SK-N-DZ (cell line): ENCODE measurements at regions not wholly inside any gene's neighbourhood (a gene's known extent, or its start where the extent isn't known, plus 50 kb on each side); places are given as distances from the start of the nearest gene placed in this dataset.

Source experiments
- DNase-seq: peaks from one replicate; pipeline ENCODE4 v3.0.0-alpha.2; 2015; ENCODE audit warnings: low spot score

DNA sequence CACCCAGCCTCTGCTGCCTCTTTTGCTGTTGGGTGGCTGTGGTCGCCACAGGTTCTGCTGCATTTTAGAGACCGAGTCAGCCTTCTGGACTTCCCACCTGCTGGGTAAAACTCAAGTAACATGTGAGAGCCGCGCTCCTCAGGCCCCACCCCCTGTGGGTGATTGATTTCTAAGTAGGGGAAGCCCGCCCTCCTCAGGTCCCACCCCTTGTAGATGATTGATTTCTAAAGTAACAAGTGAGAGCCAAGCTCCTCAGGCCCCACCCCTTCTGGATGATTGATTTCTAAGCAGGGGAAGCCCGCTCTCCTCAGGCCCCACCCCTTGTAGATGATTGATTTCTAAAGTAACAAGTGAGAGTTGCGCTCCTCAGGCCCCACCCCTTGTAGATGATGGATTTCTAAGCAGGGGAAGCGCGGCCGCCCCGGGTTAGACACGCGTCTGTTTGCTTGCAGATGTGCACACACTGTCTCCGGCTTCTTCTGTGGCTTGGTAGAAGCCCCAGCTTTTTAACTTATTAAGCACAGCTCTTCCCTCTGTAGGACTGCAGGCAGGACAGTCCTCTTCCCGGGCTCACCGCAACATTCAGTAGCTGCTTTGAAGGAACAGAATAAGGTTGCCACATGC lies 83.4 kb downstream of the FAM43A start:
- peak; percentile 97 for DNase-seq

DNA sequence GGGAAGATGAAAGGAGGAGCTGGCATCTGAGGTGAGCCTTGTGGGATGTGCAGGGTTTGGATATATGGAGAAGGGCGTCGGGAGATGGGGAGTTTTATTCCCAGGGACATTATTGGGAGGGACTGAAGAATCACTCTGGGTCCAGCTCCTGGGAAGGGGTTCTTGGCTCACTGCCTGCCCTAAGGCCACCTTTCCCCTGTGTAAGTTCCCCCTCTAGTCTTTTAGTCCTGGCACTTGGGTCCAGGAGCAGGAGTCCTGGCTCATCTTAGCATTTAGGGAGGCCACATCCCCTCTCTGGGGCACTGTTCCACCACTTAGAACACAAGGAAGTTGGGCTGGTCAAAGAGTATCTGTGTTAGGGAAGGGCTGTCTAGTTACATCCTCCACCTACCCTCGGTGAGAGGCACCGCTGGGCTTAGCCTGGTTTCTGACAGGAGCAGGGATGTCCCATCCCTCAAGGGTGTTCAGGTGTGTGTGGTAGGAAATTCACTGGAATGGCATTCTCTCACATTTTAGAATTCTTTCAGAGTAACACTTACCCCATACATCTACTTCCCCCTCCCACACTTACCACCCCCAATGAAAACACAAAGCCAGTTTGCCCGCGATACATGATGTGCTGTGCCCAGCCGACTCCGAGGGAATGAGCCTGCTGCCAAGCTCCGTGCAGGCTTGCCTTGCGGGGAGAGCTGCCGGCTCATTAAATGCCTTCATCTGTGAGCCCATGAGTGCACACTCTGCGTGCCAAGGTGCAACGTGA lies 86.7 kb downstream of the FAM43A start:
- DNase-seq = no peak

DNA sequence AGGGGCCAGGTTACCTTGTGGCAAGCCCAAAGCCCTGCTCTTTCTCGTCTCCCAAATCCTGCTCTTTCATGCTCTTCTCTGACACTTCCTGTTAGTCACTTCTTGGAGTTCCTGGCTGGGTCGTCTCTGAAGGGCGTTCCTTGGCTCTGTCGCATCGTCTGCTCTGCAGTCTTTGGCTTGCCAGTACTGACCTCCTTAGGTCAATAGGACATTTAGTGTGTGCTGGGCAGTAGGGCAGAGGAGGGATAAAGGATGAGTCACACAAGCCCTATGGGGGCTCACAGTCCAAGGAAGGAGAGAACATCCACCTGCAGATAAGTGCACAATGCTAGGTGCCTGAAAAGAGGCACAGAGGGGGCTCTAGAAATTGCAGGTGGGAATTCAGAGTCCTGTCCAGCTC lies 87.5 kb downstream of the FAM43A start:
- no peak for DNase-seq

DNA sequence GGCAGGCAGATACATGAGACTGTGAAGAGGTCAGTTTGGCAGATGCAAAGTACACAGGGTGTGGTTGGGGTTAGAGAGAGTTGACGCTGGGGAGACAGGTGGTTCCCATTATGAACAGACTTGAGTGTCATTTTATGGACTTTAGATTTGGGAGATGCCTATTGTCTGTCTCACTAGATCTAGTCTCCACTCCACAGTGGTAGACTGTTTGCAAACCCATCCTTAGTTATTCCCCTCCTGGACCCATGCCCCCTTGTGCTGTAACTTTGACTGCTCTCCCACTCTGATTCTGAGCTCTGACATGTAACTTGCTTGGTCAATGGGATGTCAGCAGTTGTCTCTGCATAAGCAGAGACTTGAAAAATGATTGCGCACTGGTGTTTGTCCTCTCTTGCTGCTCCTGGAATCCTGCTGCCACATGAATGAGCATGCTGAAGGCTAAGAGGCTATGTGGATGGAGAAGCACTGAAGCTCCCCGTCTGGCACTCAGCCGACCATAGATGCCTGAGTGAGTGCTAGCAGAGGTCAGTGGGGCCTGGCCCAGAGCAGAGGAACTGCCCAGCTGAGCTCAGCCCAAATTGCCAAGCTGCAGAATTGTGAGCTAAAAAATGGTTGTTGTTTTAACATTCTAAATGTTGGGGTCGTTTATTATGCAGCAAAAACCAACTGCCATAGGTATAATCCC lies 88.2 kb downstream of the FAM43A start:
- no peak for DNase-seq

DNA sequence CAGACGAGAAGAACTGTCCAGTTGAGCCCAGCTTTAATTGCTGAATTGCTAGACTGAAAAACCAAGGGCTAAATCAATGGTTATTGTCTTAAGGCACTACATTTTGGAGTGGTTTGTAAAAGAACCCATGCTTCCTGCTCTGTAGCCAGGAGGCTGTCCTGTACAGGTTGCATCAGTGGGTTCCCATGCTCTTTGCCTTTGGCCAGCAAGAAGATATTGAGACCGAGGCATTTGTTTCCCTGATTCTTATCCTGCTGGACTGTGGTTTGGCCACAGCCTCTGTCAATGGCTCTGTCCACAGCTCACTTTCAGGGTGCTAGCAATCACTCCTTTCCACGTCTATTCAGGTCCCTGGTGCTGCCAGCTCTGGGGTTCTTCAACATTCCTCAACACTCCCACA lies 89.6 kb downstream of the FAM43A start:
- DNase-seq = no peak

DNA sequence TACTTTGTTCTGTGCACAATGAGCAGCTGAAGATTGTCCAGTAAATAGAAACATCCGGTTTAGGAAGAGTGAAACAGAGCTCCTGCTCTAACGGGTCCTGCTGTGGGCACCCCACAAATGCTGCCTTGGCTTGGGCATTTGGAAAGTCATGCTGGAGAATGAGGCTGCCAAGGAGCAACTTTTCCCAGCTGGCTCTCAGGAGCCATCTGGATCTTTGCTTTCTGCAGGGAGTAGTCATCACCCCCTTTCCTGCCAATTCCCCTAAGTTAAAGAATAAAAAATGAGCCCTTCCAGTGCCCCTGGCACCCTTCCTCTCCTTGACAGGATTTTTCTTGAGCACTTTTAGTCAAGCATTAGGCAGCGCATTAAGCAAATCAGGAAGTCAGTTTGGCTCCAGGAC lies 90.0 kb downstream of the FAM43A start:
- DNase-seq = no peak

DNA sequence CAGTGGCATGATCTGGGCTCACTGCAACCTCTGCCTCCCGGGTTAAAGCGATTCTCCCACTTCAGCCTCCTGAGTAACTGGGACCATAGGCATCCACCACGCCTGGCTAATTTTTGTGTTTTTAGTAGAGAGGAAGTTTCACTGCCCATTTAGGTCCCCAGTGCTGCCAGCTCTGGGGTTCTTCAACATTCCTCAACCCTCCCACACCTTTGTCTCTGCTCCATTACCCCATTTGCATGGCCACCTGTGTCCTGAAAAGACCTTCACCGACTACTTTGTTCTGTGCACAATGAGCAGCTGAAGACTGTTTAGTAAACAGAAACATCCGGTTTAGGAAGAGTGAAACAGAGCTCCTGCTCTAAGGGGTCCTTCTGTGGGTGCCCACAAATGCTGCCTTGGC lies 92.0 kb downstream of the FAM43A start:
- DNase-seq = no peak

DNA sequence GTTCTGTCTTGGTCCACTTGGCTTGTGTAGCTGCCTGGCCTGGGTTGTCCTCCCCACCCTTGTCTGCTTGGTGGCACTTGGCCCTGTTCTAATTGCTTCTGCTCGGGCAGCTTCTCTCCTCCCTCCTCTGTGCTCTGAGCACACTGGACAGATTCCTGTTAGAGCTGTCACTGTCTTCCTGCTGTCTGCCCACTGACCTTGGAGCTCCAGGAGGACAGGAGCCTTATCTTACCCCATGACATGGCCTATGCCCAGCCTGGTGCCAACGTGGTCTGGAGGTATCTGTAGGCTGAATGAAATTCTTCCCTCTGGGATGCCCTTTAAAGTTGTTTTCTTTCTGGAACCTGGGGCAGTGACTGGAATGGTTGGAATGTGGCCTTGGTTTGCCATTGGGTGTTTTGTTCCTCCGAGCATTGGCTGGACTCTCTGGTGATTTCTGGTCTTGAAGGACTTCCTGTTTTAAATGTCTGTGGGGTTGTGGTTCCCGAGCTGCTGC lies 94.1 kb downstream of the FAM43A start:
- DNase-seq = no peak

DNA sequence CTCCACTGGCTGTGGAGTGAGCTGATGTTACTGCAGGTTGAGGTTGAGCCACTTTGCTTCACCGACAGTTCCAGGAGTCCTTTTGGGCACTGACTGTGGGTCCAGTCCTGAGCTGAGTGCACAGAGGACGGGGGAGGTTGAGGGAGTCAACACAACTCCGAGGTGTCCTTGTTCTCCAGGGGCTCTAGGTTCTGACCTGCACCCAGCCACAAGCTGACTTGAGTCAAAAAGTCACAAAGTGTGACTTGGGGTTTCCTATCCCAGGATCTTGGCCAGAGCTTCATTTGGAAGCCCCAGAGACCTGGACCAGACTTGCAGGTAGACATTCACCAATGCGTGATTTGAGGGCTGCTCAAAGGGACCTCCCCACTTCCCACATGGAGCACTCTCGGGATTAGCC lies 95.0 kb downstream of the FAM43A start:
- DNase-seq = no peak

DNA sequence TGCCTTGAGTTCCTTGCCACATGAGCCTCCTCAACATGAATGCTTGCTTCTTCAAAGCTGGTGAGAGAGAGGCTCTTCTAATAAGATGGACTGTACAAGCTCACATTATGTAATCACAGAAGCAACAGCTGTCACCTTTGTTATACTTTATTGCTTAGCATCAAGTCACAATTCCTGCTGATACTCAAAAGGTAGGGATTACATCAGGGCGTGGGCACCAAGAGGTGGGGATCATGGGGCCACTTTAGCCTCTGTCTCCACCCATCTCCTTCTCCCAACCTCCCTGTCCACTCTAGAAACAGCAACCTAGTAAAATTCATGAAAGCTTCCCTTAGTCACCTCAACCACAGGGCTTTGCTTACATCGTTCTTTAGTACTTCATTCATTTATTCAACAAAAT lies 95.9 kb downstream of the FAM43A start:
- DNase-seq = no peak

DNA sequence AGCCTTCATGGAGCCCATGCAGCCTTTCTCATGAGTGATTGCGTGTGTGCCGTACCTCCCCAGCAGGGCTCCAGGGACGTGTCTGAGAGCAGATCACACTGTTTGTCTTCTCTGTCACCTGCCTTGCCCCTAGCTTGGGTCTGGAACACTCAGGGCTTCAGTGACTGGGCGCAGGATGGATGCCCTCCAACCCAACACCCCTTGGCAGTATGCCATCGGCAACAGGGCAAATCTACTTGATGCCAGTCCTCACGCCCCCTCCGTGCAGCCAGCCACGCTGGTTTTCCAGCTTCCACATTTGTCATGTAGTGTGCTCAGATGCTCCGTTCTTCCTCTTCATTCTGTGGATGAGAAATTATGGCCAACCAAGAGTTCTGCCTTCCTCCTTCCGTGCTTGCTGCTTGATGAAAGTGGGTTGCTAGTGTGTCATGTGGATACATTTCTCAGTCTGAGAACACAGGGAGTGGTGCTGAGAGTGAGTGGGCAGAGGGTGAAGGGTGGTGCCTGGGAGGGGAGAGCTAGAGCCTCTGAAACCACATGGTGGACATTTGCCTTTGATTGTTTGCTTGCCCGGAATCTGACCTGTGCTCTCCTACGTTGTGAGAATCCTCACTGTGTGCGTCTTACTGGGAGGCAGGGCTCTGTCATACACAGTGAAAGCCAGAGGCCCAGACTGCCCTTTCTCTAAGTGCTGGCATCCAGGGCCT lies 97.2 kb downstream of the FAM43A start:
- no peak for DNase-seq

DNA sequence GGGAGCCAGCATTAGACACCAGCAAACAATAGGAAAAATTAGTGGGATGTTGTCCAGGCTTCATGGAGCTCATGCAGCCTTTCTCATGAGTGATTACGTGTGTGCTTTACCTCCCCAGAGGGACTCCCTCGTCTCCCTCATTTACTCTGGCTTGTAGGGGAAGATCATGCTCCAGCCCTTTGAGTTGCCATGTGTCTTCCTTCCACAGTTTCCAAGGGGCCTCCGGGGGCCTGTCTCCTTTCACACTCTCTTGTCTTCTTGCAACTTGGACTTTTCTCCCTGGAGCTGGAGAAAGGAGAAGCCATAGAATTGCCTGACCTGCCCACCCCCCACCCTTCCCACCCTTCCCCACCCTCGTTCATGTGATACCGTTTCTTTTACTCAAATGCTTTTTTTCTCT lies 98.7 kb downstream of the FAM43A start:
- DNase-seq = no peak

DNA sequence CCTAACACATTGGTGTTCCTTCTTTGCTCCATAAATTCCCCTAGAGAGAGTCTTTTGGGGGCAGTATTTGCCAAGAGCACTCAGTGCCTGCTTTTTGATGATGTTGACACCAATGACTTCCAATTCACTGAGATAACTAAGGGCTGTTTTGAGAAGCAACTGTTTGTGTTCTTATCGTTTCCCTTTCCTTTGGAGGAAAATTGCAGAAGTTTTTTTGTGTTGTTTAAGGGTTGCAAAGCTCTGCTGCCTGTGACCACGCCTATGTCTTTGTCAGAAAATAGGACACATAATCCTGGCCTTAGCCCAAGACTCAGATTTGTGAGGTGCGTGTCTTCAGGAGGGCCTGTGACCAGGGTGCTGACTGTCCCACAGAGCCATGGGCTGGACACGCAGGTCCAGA lies 99.6 kb downstream of the FAM43A start:
- no peak for DNase-seq

DNA sequence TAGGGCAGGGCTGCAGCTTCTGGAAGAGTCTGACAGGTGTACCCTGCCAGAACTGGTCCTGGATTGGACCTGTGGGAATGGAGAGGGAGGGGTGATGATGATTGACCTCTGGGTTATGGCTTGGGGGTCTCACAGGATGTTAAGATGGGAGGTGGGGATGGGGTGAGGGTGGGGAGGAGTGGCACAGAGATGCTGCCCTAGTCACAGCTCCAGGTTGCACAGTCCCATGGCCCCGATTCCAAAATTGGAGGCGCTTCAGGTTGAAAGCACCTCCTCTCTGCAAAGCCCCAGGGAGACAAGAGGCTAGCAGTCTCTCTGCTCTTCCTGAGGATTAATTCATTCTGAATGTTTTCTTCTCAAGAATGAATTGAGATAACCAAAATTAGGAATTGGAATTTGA lies 101.4 kb downstream of the FAM43A start:
- DNase-seq = no peak

DNA sequence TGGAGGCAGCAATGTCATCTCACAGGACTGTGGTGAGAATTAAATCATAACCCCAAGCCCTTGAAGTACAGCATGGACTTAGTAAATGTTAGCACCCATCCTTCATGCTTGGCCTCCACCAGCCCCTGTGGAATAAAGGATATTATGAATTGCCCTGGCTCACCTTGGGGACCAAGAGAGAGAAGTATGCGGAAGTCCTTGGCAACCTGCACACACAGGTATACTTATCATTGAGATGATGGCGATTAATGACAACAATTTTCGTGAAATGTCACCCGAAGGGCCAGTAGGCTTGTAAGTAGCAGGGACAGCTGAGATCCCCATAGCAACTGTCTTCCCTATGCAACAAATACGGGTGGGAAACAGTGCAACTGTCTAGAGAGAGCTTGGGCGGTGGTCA lies 102.0 kb downstream of the FAM43A start:
- no peak for DNase-seq

DNA sequence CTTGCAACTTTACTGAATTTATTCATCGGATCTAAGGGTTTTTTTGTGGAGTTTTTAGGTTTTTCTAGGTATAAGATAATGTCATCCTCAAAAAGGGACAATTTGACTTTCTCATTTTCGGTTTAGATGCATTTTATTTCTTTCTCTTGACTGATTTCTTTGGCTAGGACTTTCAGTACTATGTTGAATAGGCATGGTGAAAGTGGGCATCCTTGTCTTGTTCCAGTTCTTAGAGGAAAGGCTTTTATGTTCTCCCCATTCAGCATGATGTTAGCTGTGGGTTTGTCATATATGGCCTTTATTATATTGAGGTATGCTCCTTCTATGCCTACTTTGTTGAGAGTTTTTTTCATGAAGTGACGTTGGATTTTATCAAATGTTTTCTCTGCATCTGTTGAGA lies 106.7 kb downstream of the FAM43A start:
- DNase-seq = no peak

DNA sequence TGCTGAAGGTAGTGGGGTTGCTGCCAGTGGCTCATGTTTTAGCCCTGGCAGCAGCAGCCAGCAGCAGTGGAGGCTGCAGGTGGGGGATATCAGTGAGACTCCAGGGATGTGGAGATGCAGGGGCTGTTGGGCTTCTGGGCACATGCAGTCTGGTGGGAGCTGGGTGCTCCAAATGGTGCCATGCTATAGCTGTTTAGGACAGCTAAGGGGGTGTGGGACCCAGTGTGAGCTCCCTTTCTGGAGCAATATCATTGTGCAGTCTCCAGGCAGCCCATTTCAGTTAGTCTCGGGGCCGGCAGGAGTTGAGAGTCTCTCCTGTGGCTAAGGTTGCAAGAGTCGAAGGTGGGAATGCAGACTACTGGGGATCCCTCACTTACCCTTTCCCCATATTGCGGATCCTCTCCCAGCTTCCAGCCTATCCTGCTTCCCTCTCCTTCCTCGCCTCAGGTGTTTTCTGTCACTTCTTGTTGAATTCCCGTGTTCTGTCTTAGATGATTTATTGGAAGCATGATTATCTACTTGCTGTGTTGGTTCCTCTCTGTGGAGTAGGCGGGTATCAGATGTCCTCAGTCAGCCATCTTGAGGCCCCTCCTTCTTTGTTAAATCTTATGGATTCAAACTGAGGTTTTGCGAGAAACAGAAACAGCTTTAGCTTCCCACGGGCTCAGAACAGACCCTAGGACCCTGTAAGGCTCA lies 112.0 kb downstream of the FAM43A start:
- DNase-seq = no peak

DNA sequence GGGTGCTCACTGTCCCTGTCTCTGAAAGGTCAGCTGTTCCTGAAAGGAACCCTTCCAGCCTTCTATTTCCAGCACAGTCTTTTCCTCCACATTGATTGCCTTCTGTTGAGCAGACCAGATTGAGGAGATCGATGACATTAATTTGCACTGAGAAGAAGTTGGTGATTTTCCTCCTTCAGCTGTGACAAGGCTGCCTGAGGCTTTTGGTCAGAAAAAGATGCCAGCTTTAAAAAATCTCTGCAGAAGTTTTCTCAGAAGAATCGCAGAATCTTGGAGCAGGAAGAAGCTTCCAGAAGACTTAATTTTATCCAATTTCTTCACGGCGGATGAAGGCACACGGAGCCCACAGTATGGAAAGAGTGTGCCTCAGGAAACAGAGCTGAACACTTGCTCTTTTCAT lies 112.8 kb downstream of the FAM43A start:
- no peak for DNase-seq

DNA sequence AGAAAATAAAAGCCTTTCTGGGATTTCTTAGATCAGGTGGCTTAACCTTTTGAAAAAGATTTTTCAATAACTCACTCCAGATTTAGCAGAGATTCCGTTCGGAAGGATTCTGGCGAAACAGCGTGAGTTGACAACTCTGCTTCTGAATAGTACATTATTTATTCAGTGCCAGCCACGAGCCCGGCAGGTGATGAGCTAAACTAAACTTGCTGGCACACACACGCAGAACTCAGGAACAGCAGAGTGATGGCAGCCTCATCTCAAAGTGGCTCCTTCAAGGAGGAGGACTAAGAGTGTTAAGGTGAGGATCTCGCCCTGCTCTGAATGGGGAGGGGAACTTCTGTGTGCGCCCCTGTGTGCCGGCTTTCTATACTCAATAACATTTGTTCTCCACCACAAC lies 114.3 kb downstream of the FAM43A start:
- no peak for DNase-seq

DNA sequence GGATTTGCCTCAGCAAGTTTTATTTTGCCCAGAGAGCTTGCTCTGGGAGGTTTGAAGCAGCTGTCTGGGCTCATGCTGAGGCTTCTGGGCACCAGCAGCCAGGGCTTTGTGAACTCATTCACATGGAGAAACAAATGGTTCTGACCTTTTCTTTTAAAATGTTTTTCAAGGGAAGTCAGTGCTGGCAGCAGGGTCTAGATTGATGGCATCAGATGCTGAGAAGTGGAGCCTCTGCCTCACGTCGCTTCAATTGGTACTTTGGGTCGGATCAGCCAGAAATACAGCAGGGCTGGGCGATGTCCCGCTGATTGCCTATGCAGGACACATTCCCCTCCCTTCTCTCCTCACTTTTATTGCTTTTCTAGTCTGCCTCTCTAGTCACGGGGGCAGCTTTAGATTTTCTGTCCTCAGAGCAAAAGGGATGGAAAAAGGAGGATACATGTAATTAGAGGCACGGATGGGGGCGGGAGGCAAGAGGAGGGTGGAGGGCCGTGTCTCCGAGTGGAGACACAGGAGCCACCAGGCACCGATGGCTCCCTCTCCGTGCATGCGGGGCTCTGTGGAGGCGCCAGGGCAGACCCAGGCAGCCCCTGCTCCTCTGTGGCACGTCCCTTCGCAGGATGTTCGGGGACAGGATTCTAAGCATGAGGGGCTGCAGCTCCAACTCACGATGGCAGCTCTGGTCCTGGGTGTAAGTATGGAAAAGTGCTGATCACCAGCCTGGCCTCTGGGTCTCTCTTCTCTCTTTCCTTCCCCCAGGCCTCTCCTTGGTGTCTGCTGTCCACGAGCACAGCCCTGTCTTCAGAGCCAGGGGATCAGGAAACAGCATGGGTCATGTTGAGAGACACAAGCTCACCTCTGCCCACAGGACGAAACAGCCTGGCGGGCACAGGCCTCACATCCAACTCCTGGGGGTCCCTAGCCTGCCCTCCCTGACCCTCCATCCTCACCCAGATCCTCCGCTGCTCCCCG lies 116.1 kb downstream of the FAM43A start:
- DNase-seq = no peak
